GM21381 (cell line): ENCODE measurements at regions not wholly inside any gene's neighbourhood (a gene's known extent, or its start where the extent isn't known, plus 50 kb on each side); places are given as distances from the start of the nearest gene placed in this dataset.
A peak's percentile ranks its signal among the peaks of the same experiment; 100 is the strongest.
"Not testable (repeated sequence)": the region's sequence is repeated elsewhere in the genome, so short reads cannot be mapped to it uniquely, and the experiment has no call there.

Source experiments
- ATAC-seq: cut with Tn5 transposase; IDR thresholded peaks from one replicate; pipeline ENCODE4 v1.9.1; 2021; ENCODE audit warnings: mild to moderate bottlenecking, moderate library complexity; ENCODE audit not compliant: unreplicated experiment

GRCh38 chr6:127406722-127407121 lies 52.5 kb downstream of the KIAA0408 start:
- ATAC-seq = not testable (repeated sequence)

GRCh38 chr6:127406122-127406521 lies 53.1 kb downstream of the KIAA0408 start:
- no peak for ATAC-seq

- ATAC-seq = no peak
Observed at GRCh38 chr6:127404594-127405178, 54.5 kb downstream of the KIAA0408 start.

- ATAC-seq = peak; percentile 73
Observed at GRCh38 chr6:127404133-127404532, 55.1 kb downstream of the KIAA0408 start.

- peak; percentile 82 for ATAC-seq
Observed at GRCh38 chr6:127403636-127404035, 55.6 kb downstream of the KIAA0408 start.

- ATAC-seq = no peak
Observed at GRCh38 chr6:127402890-127403617, 56.1 kb downstream of the KIAA0408 start.

- ATAC-seq = no peak
Observed at GRCh38 chr6:127397729-127398630, 54.6 kb upstream of the ECHDC1 start.

GRCh38 chr6:127397171-127397597 lies 53.8 kb upstream of the ECHDC1 start:
- ATAC-seq = not testable (repeated sequence)
